GM12891 (cell line): ENCODE measurements at regions not wholly inside any gene's neighbourhood (a gene's known extent, or its start where the extent isn't known, plus 50 kb on each side); places are given as distances from the start of the nearest gene placed in this dataset.
"Not testable (repeated sequence)": the region's sequence is repeated elsewhere in the genome, so short reads cannot be mapped to it uniquely, and the experiment has no call there.

Source experiments
- POLR2A ChIP-seq: IDR thresholded peaks from 2 replicates; pipeline ENCODE4 v1.6.1; 2011; ENCODE audit warnings: low read depth, low read length, control low read depth
- POLR2AphosphoS5 ChIP-seq: IDR thresholded peaks from 2 replicates; pipeline ENCODE4 v1.6.1; 2011; ENCODE audit warnings: low read depth, low read length, control low read depth
- POU2F2 ChIP-seq: IDR thresholded peaks from 2 replicates; pipeline ENCODE4 v1.6.1; 2011; ENCODE audit warnings: low read depth, mild to moderate bottlenecking, control low read depth, low read length, moderate library complexity
- TAF1 ChIP-seq: IDR thresholded peaks from 2 replicates; pipeline ENCODE4 v1.6.1; 2011; ENCODE audit warnings: low read depth, low read length, control low read depth

DNA sequence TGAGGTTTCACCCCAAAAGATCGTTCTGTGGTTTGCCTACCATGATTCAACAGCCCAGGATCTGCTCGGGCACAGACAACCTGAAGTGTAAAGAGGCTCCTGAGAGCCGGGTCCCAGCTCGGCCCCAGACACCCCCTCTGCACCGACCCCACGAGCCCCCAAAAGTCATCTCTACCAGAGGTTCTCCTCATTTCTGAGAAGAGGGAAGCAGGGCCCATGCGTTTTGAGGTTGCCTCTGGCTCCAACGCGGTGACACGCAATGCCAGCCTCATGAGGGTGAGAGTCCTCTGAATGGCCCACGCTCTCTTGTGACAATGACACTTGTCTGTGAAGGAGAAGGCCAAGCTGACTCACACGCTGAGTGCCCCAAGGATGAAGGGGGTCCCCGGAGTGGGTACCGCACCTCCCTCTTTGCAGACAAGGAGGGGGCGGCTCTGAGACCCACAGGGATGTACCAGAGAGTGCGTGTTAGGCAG is 153.0 kb upstream of the TPTE start:
- TF ChIP-seq POLR2A, POLR2AphosphoS5, TAF1, POU2F2: not testable (repeated sequence)
